ENCODE measurements at regions not wholly inside any gene's neighbourhood (a gene's known extent, or its start where the extent isn't known, plus 50 kb on each side); places are given as distances from the start of the nearest gene placed in this dataset.

- H3K4me2 ChIP-seq (ENCODE audit: insufficient read depth, low read length) = no peak overlapping the region
- no peak overlapping the region for H3K27ac ChIP-seq (ENCODE audit: low read depth, low read length)
- no peak for TF ChIP-seq CTCF (IDR thresholded peaks at IDR 0.05; ENCODE audit: extremely low read depth, low read depth, low read length)
- no peaks in the 10 kb centered on the region for H3K4me1 ChIP-seq (ENCODE audit: insufficient read depth, low read length)
- no peak for DNase-seq (ENCODE audit: insufficient read length, low spot score, missing footprints)
- no peaks in the 10 kb centered on the region for H3K27me3 ChIP-seq (ENCODE audit: insufficient read depth, low read length)
- no peaks in the 10 kb centered on the region for H3K79me2 ChIP-seq (ENCODE audit: insufficient read depth, low read length)
- no peak overlapping the region for H2AFZ ChIP-seq (ENCODE audit: low read length)
- H3K9me3 ChIP-seq (ENCODE audit: low read depth, low read length) = peaks cover 2% of the 10 kb centered on the region
- H3K36me3 ChIP-seq (ENCODE audit: insufficient read depth, low read length) = no peaks in the 10 kb centered on the region
- H4K20me1 ChIP-seq (ENCODE audit: insufficient read depth, low read length) = no peaks in the 10 kb centered on the region
- no peak overlapping the region for H3K4me3 ChIP-seq (ENCODE audit: insufficient read depth, low read length)
Observed at GRCh38 chr5:152092580-152092979, 167.9 kb upstream of the GLRA1 start.

GRCh38 chr5:152089644-152090043 lies 165.0 kb upstream of the GLRA1 start:
- Histone ChIP-seq H3K27me3 (ENCODE audit: insufficient read depth, low read length) (no peaks in the 10 kb centered on the region), H4K20me1 (ENCODE audit: insufficient read depth, low read length) (no peaks in the 10 kb centered on the region), H3K36me3 (ENCODE audit: insufficient read depth, low read length) (no peaks in the 10 kb centered on the region), H3K4me2 (ENCODE audit: insufficient read depth, low read length) (no peak overlapping the region), H3K9me3 (ENCODE audit: low read depth, low read length) (peaks cover 2% of the 10 kb centered on the region), H3K4me3 (ENCODE audit: insufficient read depth, low read length) (no peak overlapping the region), H3K79me2 (ENCODE audit: insufficient read depth, low read length) (no peaks in the 10 kb centered on the region), H2AFZ (ENCODE audit: low read length) (no peak overlapping the region), H3K4me1 (ENCODE audit: insufficient read depth, low read length) (no peaks in the 10 kb centered on the region), H3K27ac (ENCODE audit: low read depth, low read length) (no peak overlapping the region)
- TF ChIP-seq CTCF (IDR thresholded peaks at IDR 0.05; ENCODE audit: extremely low read depth, low read depth, low read length) = no peak
- DNase-seq (ENCODE audit: insufficient read length, low spot score, missing footprints) = peak; percentile 46

GRCh38 chr5:152086668-152087067 lies 162.0 kb upstream of the GLRA1 start:
- no peak overlapping the region for H3K4me2 ChIP-seq (ENCODE audit: insufficient read depth, low read length)
- H3K4me1 ChIP-seq (ENCODE audit: insufficient read depth, low read length) = no peaks in the 10 kb centered on the region
- no peaks in the 10 kb centered on the region for H3K36me3 ChIP-seq (ENCODE audit: insufficient read depth, low read length)
- DNase-seq (ENCODE audit: insufficient read length, low spot score, missing footprints) = no peak
- H3K79me2 ChIP-seq (ENCODE audit: insufficient read depth, low read length) = no peaks in the 10 kb centered on the region
- no peak overlapping the region for H2AFZ ChIP-seq (ENCODE audit: low read length)
- no peaks in the 10 kb centered on the region for H3K27me3 ChIP-seq (ENCODE audit: insufficient read depth, low read length)
- H3K4me3 ChIP-seq (ENCODE audit: insufficient read depth, low read length) = no peak overlapping the region
- no peaks in the 10 kb centered on the region for H4K20me1 ChIP-seq (ENCODE audit: insufficient read depth, low read length)
- H3K9me3 ChIP-seq (ENCODE audit: low read depth, low read length) = no peaks in the 10 kb centered on the region
- no peak for TF ChIP-seq CTCF (IDR thresholded peaks at IDR 0.05; ENCODE audit: extremely low read depth, low read depth, low read length)
- no peak overlapping the region for H3K27ac ChIP-seq (ENCODE audit: low read depth, low read length)

GRCh38 chr5:152084476-152084875 lies 159.8 kb upstream of the GLRA1 start:
- TF ChIP-seq CTCF (IDR thresholded peaks at IDR 0.05; ENCODE audit: extremely low read depth, low read depth, low read length) = no peak

More at GRCh38 chr5:152084476-152084875, 159.8 kb upstream of the GLRA1 start:
- Histone ChIP-seq H3K9me3 (ENCODE audit: low read depth, low read length) (no peaks in the 10 kb centered on the region), H3K4me1 (ENCODE audit: insufficient read depth, low read length) (no peaks in the 10 kb centered on the region), H3K36me3 (ENCODE audit: insufficient read depth, low read length) (no peaks in the 10 kb centered on the region), H3K27ac (ENCODE audit: low read depth, low read length) (no peak overlapping the region), H4K20me1 (ENCODE audit: insufficient read depth, low read length) (no peaks in the 10 kb centered on the region), H3K27me3 (ENCODE audit: insufficient read depth, low read length) (no peaks in the 10 kb centered on the region), H2AFZ (ENCODE audit: low read length) (no peak overlapping the region), H3K4me3 (ENCODE audit: insufficient read depth, low read length) (no peak overlapping the region), H3K4me2 (ENCODE audit: insufficient read depth, low read length) (no peak overlapping the region), H3K79me2 (ENCODE audit: insufficient read depth, low read length) (no peaks in the 10 kb centered on the region)
- DNase-seq (ENCODE audit: insufficient read length, low spot score, missing footprints) = no peak
